NB4 (cell line): ENCODE measurements at regions not wholly inside any gene's neighbourhood (a gene's known extent, or its start where the extent isn't known, plus 50 kb on each side); places are given as distances from the start of the nearest gene placed in this dataset.

Source experiments
- CTCF ChIP-seq: IDR thresholded peaks from one replicate; pipeline ENCODE4 v1.5.1; 2012; ENCODE audit warnings: low read depth, low read length
- POLR2A ChIP-seq: IDR thresholded peaks from 2 replicates; pipeline ENCODE4 v1.6.1; 2011; ENCODE audit warnings: mild to moderate bottlenecking; ENCODE audit not compliant: insufficient read length; ENCODE audit errors: extremely low read depth

GRCh38 chr10:44635176-44635575, 250.3 kb upstream of the CXCL12 start:
- no peak for TF ChIP-seq CTCF
- no peak for TF ChIP-seq POLR2A
